Stimulated activated CD4-positive, alpha-beta T cell treated with anti-CD3 and anti-CD28 coated beads, TNF-alpha, amount 100 ng/mL, for 1 hour (primary cell): ENCODE measurements at regions not wholly inside any gene's neighbourhood (a gene's known extent, or its start where the extent isn't known, plus 50 kb on each side); places are given as distances from the start of the nearest gene placed in this dataset.

Experiments used
- DNase-seq, 3 donors: peaks; one replicate each; pipeline ENCODE4 v3.0.0-alpha.2; 2020; ENCODE audit warnings: low read depth in 3 of 3, low spot score in 1 of 3

- DNase-seq = no peak
Measured at GRCh38 chr1:82549841-82550240, 749.1 kb downstream of the ADGRL2 start.

GRCh38 chr1:82542766-82543165 lies 742.0 kb downstream of the ADGRL2 start:
- DNase-seq = no peak

GRCh38 chr1:82542141-82542540 lies 741.4 kb downstream of the ADGRL2 start:
- DNase-seq = no peak

- no peak for DNase-seq
Measured at GRCh38 chr1:82540006-82540405, 739.3 kb downstream of the ADGRL2 start.

- no peak for DNase-seq
Measured at GRCh38 chr1:82538876-82539275, 738.1 kb downstream of the ADGRL2 start.

GRCh38 chr1:82534996-82535395 lies 734.3 kb downstream of the ADGRL2 start:
- no peak for DNase-seq

GRCh38 chr1:82525378-82525777 lies 724.6 kb downstream of the ADGRL2 start:
- no peak for DNase-seq

- DNase-seq = no peak
Measured at GRCh38 chr1:82520611-82521010, 719.9 kb downstream of the ADGRL2 start.

GRCh38 chr1:82517586-82517985 lies 716.9 kb downstream of the ADGRL2 start:
- DNase-seq = no peak

GRCh38 chr1:82515650-82516049 lies 714.9 kb downstream of the ADGRL2 start:
- no peak for DNase-seq

- no peak for DNase-seq
Measured at GRCh38 chr1:82511441-82511840, 710.7 kb downstream of the ADGRL2 start.

- DNase-seq = no peak
Measured at GRCh38 chr1:82510431-82510830, 709.7 kb downstream of the ADGRL2 start.

- DNase-seq = no peak
Measured at GRCh38 chr1:82507011-82507410, 706.3 kb downstream of the ADGRL2 start.

GRCh38 chr1:82503822-82504221 lies 703.1 kb downstream of the ADGRL2 start:
- no peak for DNase-seq

- no peak for DNase-seq
Measured at GRCh38 chr1:82499022-82499421, 698.3 kb downstream of the ADGRL2 start.

GRCh38 chr1:82494117-82494516 lies 693.4 kb downstream of the ADGRL2 start:
- no peak for DNase-seq

- no peak for DNase-seq
Measured at GRCh38 chr1:82492159-82492558, 691.4 kb downstream of the ADGRL2 start.

- DNase-seq = no peak
Measured at GRCh38 chr1:82491301-82492048, 690.7 kb downstream of the ADGRL2 start.

- DNase-seq = no peak
Measured at GRCh38 chr1:82487778-82488177, 687.0 kb downstream of the ADGRL2 start.

GRCh38 chr1:82486969-82487368 lies 686.2 kb downstream of the ADGRL2 start:
- no peak for DNase-seq

- DNase-seq = no peak
Measured at GRCh38 chr1:82486468-82486867, 685.7 kb downstream of the ADGRL2 start.

GRCh38 chr1:82485591-82486369 lies 685.0 kb downstream of the ADGRL2 start:
- no peak for DNase-seq

- DNase-seq = no peak
Measured at GRCh38 chr1:82483146-82483545, 682.4 kb downstream of the ADGRL2 start.
